Effector CD8-positive, alpha-beta T cell (primary cell): ENCODE measurements at regions not wholly inside any gene's neighbourhood (a gene's known extent, or its start where the extent isn't known, plus 50 kb on each side); places are given as distances from the start of the nearest gene placed in this dataset.

Experiments used
- DNase-seq: peaks from one replicate; lab custom pipeline; 2025; lab: John Stamatoyannopoulos, UW

DNA sequence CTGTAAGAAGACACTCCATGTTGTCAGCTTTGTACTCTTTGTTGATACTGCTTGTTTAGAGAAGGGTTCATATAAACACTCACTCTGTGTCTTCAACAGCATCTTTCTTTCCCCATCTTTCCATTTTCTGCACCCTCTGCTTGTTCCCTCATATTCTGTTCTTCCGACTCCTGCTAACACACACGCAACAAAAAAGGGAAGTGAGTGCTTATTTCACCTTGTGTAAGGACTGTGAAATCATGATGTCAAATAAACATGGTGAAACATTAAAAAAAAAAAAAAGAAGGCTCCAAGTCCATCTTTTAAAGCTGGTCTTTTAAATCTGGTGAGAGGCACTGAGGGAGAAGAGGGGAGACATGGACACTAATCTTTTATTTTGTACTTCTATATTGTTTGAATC lies 145.4 kb downstream of the RPAP3 start:
- no peak for DNase-seq

DNA sequence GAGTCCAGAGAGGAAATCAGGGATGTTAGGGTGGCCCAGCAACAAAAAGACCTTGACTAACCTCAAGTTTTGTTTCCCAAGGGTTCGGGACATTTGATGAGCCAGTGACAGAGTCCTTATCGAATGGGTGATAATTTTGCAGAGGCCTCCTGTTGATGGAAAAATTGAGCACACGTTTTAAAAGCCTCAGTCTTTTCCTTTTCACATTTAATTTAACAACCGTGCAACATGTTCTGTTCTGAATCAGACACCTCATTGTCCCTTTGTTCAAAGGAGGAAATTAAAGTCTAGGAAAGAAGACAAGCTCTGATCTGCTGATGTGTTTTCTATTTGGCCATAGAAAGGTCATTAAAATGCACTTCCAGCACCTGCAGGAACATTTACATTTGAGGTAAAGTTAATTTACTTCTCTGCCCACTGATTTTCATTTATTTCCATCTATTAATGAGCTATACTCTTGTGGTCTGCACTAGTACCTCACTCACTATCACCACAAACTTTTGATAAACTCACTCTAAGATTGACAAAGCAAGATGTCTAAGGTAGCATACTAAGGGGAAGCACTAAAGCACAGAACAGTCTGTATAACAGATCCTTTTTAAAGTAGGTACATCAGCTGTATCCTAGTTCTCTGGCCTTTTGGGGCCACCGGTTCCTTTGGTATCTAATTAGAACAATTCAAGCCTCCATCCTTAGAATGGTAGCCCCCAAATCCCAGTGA lies 147.0 kb downstream of the RPAP3 start:
- DNase-seq: no peak

DNA sequence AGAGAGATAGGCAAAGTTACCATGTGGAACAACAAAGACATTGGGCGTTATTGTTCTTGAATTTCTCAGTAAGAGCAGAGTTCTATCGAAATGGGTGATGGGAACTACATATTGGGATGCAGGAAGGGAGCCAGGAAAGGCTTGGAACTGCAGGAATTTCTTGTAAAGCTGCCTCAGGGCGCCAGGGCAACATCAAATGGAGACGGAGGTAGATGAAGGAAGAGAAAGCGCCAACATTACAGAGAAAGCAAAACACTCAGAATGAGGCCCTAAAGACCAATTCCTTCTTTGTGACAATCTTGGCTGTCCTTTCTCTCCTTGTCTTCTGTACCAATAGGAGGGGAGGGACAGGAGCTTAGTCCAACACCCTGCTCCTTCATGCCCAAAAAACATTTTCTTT lies 148.4 kb downstream of the RPAP3 start:
- no peak for DNase-seq

DNA sequence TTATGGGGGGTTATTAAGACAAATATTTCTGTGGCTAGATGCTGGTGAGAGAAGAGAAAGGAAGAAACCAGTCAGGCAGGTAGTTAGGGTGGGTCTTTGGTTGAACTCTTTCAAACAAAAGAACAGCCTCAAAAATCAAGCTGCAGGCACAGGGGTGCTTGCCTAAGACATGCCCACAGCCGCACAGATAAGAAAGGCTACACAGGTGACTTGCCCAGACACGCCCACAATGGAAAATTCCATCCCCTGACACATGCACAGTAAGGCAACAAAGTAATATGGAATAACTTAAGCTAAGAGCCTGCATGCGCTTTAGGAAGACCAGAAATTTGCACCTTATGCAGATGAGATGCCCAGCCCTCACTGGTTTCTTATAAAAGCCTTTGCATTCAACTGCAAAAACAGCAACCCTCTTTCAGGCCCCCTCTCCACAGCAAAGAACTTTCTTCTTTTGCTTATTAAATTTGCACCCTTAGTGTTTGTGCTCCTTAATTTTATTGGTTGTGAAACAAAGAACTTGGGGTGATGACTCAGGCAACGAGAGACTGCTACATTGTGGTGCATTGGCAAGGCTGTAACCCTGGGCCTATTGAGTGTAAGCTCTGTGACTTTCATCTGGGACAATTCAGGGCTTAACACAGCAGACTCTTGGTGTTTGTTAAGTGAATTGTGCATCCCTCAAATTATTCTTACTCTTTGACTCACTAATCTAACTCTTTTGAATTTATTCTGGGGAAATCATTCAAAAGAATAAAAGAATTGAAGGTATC lies 149.4 kb downstream of the RPAP3 start:
- no peak for DNase-seq

DNA sequence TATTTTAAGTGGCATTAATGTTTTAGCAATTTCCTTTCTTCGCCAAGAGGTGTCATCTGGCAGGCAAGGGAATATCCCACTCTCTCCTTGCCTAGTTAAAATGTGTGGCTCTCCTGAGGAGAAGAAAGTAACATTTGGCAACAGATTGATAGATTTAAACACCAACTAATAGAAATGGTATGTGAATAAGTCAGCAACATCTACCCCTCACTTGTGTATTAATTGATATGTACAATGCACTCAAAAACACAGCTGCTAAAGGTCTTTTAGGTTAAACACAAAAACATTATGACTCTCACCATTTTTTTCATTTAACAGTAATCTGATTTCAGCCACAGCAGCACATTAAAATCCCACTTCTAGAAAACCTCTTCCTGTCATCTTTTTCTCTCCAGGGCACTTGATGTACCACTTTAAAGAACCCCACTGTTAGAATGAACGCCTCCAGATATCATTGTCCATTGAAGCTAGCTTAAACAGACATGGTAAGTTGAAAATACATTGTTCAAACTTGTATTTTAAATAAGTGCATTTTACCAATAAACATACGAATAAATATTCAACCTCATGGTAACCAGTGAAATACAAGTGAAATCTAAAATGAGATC lies 151.7 kb downstream of the RPAP3 start:
- no peak for DNase-seq

DNA sequence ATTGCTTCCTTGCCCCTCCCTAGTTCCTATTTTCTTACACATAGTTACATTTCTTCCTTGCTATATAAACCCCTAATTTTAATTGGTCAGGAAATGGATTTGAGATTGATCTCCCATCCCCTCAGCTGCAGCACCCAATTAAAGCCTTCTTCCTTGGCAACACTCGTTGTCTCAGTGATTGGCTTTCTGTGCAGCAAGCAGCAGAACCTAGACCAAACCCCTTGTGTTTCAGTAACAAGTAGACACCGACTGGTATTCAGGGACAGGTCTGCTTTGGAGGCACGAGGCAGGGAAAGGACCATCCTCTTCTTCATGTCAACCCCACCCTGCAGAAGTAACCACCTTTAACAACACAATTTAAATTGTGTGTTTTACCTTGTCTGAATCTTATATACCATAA lies 152.6 kb downstream of the RPAP3 start:
- no peak for DNase-seq

DNA sequence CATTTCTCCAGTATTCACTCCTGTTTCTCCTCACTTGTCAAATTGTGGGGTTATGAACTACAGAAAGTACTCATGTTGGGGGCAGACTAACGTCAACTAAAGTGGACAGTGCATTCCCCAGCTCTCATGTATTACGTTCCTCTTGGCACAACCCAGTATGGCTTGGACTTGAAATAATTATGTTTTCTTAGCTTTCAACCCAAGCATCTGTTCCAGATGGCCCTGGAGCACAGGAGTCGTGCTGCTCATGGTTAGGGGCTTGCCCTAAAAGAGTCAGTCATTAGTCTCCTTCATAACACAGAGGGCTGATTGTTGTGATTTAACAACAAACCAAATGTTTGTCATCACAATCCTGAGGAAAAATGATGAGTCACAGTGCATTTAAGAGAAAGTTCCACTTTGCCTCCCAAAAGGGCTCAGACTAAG lies 154.4 kb downstream of the RPAP3 start:
- DNase-seq: no peak

DNA sequence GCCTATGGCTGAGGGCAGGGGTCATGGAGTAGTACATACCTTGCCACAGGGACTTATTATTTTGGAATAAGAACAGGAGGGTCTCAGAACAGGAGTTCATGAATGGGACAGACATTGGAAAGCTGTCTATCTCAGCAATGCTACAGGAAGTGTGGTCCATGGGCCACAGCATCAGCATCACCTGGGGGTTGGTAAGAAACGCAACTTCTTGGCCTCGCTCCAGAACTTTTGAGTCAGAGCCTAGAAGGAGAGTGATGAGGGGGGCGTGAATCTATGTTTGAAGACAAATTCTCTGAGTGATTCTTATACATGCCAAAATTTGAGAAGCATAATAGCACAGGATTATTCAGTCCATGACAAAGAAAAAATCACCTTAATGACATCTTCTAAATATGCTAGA lies 156.6 kb downstream of the RPAP3 start:
- DNase-seq: no peak

DNA sequence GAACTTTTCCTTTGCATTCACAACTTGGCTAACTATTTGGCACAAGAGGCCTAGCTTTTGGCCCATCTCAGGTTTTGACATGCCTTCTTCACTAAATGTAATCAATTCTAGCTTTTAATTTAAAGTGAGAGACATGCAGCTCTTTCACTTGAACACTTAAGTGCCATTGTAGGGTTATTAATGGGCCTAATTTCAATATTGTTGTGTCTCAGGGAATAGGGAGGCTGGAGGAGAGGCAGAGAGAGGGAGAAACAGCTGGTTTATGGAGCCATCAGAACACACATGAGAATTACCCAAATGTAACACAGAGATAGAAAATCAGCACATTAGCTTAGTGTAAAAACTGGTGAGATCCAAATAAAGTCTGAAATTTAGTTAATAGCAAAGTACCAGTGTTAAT lies 157.4 kb downstream of the RPAP3 start:
- DNase-seq: no peak

DNA sequence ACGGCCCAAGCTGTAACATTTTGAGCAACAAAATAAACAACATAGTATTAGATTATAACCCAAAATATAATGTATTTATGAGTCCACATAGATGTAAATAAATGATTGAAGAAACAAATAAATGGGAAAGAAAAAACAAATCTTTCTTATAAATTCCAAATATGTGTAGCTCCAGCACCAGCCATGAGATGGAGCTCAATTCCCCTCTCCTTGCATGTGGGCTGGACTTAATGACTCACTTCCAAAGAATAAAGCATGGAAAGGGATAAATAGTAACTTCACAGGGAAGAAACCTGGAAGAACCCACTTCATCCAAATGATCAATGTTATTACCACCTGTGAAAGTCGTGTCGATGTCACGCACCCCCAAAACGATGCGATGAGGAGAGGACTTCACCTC lies 158.8 kb downstream of the RPAP3 start:
- no peak for DNase-seq

DNA sequence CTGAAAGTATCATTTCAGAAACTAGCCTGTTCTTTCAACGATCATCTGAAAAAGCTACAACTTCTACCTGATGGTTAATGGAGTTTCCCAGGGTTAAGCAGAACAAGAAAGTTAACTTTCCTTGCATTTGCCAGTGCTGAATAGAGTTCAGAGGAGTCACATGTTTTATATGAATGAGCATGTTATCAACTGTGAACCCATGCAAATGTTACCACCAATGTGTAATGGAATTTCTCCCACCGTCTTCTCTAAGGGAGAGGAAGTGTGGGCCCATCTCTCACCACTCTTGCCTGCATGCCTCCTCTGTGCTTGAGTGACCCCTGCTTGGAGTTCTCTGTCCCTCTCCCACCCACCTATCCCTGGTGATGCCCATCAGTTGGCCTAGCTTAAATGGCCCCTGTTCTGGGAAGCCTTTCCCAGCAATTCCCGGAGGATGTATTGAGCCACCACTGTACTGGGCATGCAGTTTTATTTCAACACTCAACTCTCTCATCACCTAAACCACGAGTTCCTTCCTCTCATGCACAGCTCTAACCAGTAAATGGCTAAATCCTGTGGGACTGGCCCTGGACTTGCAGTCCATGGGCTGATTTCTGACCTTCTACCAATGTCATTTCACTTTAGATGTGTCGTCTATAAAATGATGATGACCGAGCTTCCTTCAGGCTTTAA lies 159.8 kb downstream of the RPAP3 start:
- DNase-seq: no peak

DNA sequence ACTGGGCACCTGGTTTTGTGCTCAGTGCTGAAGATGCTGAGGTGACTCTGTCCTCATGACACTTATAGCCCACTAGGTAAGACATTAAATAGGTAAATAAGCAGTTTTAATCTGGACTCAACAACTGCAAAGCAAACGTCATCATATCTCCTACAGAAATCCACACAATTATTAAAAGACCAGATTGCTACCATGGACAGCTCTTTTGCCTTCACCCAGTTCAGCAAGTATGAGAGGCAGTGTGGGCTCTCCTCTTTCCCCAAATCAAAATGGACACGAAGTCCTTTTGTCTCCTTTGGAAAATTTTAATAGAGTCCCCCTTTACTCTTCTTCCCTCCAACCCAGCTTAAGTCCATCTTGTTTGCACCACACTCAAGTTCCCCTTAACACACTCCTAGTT lies 171.1 kb downstream of the RPAP3 start:
- DNase-seq: no peak

DNA sequence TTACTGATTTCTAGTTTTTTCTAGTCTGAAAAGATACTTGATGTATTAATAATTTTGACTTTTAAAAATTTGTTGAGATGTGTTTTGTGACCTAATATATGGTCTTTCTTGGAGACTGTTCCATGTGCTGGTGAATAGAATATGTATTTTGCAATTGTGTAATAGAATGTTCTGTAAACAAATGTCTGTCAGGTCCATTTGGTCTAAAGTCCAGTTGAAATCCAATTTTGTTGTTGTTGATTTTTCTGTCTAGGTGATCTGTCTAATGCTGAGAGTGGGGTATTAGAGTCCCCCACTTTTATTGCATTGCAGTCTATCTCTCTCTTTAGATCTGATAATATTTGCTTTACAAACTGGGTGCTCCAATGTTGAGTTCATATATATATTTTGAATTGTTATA lies 175.8 kb downstream of the RPAP3 start:
- DNase-seq: no peak

DNA sequence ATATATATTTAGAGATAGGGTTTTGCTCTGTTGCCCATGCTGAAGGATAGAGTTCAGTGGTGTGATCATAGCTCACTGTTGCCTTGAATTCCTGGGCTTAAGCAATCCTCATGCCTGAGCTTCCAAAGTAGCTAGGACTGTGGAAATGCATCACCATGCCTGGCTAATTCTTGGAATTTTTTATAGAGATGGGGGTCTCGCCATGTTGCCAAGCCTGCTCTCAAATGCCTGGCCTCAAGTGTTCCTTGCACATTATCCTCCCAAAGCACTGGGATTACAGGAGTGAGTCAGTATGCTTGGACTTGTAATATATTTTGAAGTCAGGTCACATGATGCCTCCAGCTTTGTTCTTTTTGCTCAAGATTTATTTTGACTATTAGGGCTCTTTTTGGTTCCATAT lies 178.0 kb downstream of the RPAP3 start:
- no peak for DNase-seq

DNA sequence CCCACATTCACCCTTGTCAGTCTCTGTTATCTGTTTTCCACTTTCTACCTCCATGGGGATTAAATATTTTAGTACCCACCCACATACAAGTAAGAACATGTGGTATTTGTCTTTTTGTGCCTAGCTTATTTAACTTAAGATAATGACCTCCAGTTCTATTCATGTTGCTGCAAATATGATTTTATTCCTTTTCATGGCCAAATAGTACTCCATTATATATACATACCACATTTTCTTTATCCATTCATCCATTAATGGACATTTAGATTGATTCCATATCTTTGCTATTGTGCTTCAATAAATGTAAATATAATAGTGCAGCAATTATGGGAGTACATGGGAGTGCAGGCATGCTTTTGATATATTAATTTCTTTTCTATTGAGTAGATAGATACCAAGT lies 185.8 kb downstream of the RPAP3 start:
- no peak for DNase-seq

DNA sequence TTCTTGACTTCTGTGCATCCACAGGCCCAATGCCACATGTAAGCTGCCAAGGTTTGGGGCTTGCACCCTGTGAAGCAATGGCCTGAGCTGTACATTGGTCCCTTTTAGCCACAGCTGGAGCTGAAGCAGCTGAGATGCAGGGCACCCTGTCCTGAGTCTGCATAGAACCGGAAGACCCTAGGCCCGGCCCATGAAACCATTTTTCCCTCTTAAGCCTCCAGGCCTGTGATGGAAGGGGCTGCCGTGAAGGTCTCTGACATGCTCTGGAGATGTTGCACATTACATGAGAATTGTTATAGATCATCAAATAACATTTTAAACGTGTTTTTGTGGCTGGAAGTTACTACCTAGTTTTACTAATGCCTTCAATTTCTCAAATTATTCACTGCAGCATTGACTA lies 188.7 kb downstream of the RPAP3 start:
- DNase-seq: no peak

DNA sequence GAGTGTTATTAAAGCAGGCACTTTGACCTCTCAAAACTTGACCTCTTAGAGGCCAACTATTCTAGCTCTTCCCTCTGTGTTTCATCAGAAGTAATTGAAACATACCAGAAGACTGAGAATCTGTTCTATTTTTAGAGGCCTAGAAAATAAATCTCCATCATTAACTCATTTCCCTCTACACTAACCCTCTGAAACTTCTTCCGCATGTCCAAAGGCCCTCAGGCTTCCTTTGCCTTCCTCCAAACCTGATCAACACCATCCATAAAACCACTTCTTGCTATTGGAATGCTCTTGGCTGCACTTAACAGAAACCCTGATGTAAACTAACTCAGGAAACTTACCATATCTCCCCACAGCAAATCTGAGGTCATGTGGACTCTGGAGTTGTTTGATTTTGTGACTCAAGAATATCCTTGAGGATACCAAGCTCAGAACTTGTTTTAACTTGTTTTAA lies 196.4 kb downstream of the RPAP3 start:
- no peak for DNase-seq

DNA sequence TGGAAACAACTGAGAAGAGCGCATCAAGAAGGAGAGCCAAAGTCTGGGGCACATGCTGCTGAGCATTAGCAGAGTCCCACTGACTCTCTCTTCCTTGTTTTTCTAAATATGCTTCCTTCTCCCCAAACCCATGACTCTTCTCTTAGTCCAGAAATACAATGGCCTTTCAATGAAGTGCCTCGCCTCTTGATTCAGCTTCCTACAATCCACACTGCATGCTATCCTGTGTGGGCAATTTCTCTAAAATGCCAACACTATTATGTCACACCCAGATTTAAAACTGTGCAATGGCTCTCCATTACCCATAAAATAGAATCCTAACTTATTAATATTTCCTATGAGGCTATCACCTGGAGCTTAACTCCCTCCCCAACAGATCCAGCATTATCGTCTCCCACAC lies 198.6 kb downstream of the RPAP3 start:
- no peak for DNase-seq

DNA sequence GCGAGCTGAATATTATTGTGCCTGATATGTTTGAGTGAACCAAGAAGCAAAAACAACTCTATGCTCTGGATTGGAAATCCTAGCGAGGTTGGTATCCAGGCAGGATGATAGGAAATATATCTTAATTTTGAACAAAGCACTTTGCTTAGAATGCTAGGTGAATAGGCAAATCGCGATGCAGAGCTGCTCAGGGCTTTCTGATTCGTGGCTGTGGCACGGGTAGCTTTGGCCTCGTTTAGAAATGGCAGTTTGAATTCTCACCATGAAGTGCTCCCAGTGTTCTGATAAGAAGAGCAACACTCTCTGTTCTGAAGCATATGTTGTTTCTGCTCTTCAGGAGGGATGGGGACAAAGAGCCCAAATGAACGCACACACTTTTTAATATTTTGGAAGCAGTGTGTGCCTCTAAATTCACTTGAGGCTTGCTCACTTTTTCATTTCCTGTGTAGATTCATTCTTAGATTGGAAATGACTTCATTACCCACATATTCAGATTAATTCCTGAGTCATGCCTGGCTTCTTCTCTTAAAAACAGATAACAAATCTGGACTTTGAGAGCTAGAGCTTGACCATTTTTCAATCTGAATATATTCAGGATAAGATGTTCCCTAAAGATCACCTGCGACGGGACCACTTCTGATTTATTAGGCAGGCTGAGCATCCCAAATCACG lies 200.9 kb downstream of the RPAP3 start:
- no peak for DNase-seq

DNA sequence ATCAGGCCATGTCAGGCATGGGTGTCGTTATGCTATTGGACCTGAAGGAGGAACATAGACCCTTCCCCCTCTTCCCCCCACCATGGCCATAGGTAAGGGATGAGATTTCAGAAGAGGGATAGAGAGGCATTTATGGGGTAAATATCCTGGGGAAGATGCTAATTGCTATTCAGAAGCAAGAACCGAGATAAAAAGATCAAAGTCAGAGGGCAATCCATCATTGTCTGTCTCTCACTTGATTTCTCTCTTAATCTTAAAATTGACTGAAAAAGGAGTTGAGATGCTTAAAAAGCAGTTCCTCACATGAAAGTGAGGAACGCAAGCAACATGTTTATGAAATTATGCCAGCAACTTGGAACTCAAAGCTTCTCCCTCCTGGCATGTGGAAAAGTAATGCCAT lies 212.0 kb downstream of the RPAP3 start:
- no peak for DNase-seq

DNA sequence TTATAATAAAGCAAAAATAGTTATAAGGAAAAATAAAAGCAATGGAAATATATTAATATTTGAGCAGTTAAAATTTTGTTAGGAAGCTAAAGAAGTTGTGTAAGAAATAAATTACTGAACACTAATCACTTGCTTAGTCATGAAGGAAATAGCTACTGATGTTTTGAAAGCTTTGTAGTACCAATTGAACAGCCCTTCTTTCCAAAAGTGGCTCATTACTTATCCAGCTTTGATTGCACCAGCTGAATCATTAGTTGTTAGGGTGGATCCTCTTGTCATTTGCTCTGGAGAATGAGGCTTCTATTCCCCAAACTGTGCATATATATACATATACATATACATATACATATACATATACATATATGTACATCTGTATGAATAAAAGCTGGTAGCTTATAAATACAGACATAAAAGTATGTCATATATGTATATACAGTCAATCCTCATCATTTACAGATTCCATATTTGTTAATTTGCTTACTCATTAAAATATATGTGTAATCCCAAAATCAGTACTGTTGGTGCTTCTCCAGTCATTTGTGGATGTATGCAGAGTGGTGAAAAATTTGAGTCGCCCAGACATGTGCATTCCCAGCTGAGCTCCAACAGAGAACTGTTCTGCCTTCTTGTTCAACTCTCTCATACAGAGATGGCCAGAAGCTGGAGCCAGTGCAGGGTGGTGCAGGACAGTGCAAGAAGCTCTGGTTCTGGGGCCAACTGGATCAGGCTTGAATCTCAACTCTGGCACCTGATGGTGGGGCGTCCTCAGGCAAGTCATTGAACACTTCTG lies 214.1 kb downstream of the RPAP3 start:
- DNase-seq: no peak
